Epithelial cell of esophagus (primary cell): ENCODE measurements at regions not wholly inside any gene's neighbourhood (a gene's known extent, or its start where the extent isn't known, plus 50 kb on each side); places are given as distances from the start of the nearest gene placed in this dataset.

Experiments
- DNase-seq: peaks from one replicate; pipeline ENCODE4 v3.0.0; 2010; ENCODE audit warnings: low read depth
- H3K4me3 ChIP-seq: 2 replicates; pipeline ENCODE4 v1.5.1; 2011; ENCODE audit warnings: mild to moderate bottlenecking, low read length, control low read depth
- CTCF ChIP-seq: IDR thresholded peaks from 2 replicates; pipeline ENCODE4 v1.5.1; 2011; ENCODE audit warnings: low read depth, mild to moderate bottlenecking, low read length, control low read depth, inconsistent platforms; ENCODE audit not compliant: insufficient read depth; ENCODE audit errors: missing control alignments

- no peak for DNase-seq
- no peak for TF ChIP-seq CTCF
- H3K4me3 ChIP-seq, result no peak overlapping the region
Measured at GRCh38 chr9:7284517-7284916, 515.1 kb downstream of the DMAC1 start.

- no peak overlapping the region for H3K4me3 ChIP-seq
- no peak for TF ChIP-seq CTCF
- DNase-seq, result no peak
Measured at GRCh38 chr9:7284117-7284516, 515.5 kb downstream of the DMAC1 start.

GRCh38 chr9:7273575-7273974 is 515.8 kb downstream of the KDM4C start:
- DNase-seq, result peak; percentile 8
- H3K4me3 ChIP-seq, result no peak overlapping the region
- peak; percentile 28 for TF ChIP-seq CTCF

- TF ChIP-seq CTCF, result no peak
- DNase-seq, result no peak
- H3K4me3 ChIP-seq, result no peak overlapping the region
Measured at GRCh38 chr9:7266911-7267595, 509.3 kb downstream of the KDM4C start.

- no peak for DNase-seq
- TF ChIP-seq CTCF, result no peak
- H3K4me3 ChIP-seq, result no peak overlapping the region
Measured at GRCh38 chr9:7265181-7265580, 507.4 kb downstream of the KDM4C start.

GRCh38 chr9:7259544-7260241 is 501.9 kb downstream of the KDM4C start:
- H3K4me3 ChIP-seq, result no peak overlapping the region
- no peak for TF ChIP-seq CTCF

More at GRCh38 chr9:7259544-7260241, 501.9 kb downstream of the KDM4C start:
- DNase-seq, result peak; percentile 7
